ENCODE measurements at regions not wholly inside any gene's neighbourhood (a gene's known extent, or its start where the extent isn't known, plus 50 kb on each side); places are given as distances from the start of the nearest gene placed in this dataset.

DNA sequence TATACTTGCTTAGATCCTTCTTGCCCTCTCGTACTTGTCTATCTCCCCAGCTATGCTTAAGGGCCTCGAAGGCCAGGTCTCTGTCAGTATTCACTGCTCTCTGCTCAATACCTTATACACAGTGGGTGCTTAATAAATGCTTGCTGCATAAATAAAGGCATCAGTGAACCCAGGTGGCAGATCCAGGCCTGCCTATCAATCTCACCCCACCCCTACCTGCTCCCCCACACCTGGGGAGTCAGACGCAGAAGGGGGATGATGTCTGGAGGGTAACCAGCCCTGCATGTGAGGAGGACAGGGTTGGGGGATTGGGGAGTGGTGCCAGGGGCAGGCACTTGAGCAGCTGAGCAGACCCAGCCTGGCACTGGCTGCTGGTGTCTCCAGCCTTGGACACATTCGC is 430.6 kb downstream of the MN1 start:
- no peak for DNase-seq (ENCODE audit: low spot score)
- TF ChIP-seq, protein P1, sequence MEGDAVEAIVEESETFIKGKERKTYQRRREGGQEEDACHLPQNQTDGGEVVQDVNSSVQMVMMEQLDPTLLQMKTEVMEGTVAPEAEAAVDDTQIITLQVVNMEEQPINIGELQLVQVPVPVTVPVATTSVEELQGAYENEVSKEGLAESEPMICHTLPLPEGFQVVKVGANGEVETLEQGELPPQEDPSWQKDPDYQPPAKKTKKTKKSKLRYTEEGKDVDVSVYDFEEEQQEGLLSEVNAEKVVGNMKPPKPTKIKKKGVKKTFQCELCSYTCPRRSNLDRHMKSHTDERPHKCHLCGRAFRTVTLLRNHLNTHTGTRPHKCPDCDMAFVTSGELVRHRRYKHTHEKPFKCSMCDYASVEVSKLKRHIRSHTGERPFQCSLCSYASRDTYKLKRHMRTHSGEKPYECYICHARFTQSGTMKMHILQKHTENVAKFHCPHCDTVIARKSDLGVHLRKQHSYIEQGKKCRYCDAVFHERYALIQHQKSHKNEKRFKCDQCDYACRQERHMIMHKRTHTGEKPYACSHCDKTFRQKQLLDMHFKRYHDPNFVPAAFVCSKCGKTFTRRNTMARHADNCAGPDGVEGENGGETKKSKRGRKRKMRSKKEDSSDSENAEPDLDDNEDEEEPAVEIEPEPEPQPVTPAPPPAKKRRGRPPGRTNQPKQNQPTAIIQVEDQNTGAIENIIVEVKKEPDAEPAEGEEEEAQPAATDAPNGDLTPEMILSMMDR (conservative IDR thresholded peaks at IDR 0.05; ENCODE audit: low read depth), result no peak
- ChIA-PET POLR2A (ENCODE audit: low non-redundant PET) (no interaction called here), CTCF (no interaction called here)
- H3K27ac ChIP-seq, result no peak overlapping the region

DNA sequence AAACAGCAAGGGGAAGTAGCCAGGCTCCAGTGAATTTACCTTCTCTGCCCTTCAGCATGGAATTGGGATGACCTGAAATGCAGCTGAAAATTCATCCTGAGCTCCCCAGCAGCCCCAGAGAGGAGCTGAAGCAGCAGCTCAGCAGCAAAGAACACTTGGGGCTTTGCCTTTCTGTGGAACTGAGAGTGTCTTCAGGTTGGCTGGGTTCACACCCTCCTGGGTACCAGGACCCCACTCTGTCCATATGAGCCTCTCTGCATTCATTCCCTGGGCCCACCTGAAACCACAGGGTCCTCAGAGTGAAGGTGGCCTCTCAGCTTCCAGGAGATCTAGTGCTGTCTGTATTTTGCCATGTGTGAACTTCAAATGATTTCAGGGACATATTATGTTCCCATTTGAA is 429.2 kb downstream of the MN1 start:
- DNase-seq (ENCODE audit: low spot score), result no peak
- H3K27ac ChIP-seq, result no peak overlapping the region
- ChIA-PET CTCF (no interaction called here), POLR2A (ENCODE audit: low non-redundant PET) (no interaction called here)
- TF ChIP-seq, protein P1 (conservative IDR thresholded peaks at IDR 0.05; ENCODE audit: low read depth), result no peak

DNA sequence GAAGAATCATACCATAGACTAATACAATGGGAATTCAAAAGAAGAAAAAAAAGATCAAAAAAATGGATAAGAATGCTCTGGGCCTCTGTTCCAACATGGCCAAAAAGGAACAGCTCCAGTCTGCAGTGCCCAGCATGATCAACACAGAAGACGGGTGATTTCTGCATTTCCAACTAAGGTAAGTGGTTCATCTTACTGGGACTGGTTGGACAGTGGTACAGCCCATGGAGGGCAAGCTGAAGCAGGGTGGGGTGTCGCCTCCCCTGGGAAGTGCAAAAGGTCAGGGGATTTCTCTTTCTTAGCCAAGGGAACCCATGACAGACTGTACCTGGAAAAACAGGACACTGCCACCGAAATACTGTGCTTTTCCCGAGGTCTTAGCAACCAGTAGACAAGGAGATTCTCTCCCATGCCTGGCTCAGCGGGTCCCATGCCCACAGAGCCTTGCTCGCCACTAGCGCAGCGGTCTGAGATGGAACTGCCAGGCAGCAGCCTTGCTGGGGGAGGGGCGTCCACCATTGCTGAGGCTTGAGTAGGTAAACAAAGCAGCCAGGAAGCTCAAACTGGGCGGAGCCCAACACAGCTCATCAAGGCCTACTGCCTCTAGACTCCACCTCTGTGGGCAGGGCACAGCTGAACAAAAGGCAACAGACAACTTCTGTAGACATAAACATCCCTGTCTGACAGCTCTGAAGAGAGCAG is 428.4 kb downstream of the MN1 start:
- ChIA-PET POLR2A (ENCODE audit: low non-redundant PET) (no interaction called here), CTCF (no interaction called here)
- TF ChIP-seq, protein P1 (conservative IDR thresholded peaks at IDR 0.05; ENCODE audit: low read depth), result no peak
- H3K27ac ChIP-seq, result no peak overlapping the region
- DNase-seq (ENCODE audit: low spot score), result no peak

DNA sequence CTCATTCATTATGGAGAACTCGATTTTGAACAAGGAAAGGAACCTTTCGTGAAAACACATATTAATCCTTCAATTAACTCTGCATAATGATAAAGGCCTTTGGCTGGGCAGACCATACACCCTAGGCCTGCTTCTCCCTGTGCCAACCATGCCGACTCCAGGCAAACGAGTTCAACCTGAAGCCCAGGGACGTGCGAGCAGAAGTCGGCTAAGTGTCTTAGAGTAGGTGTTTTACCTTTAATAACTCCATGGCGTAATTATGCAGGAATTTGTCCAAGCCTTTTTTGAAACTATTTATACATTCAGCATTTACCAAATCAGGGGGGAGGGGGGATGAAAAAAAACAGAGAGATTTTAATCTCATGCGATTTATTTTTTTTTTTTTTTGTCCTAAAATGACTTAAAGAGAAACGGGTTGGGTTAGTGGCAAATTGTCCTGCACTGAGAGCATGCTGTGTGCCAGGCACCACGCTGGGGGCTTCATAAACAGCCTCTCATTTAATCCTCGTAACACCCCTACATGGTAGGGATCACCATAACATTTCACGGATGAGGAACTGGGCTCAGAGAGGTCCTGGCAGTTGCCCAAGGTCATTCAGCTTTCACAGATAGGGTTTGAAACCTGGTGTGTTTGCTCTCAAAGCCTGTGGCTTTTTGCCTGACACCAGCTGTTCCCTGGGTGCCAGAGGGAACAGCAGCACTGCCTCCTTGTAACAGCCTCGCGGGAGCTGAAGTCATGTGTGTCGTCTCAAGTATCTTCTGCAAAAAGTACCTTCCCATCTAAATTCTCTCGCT is 423.9 kb downstream of the MN1 start:
- TF ChIP-seq, protein P1 (conservative IDR thresholded peaks at IDR 0.05; ENCODE audit: low read depth), result no peak
- no peak overlapping the region for H3K27ac ChIP-seq
- POLR2A ChIA-PET (ENCODE audit: low non-redundant PET), result no interaction called here
- CTCF ChIA-PET, result no interaction called here
- DNase-seq (ENCODE audit: low spot score), result no peak

DNA sequence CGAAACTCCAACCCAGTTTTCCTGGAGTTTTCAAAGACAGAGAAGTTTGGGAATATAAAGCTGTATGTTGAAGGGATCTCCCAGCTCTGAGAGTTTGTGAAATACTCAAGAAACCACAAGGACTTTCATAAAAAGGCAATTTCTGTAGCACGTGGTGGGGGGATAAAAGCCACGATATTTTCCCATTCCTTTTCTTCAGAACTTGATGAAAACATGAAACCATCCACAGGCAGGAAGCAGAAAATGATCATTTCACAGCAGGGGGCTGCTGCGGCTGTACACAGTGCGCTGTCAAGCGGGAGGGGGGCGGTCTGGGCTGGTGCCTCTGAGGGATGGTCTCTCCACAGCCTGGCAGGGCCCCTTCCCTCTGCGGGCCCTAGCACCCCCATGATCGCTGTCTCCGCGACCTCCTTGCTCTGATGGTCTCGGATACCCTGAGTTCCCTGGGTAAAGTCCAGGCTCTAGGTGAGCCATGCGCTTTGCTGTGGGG is 423.2 kb downstream of the MN1 start:
- ChIA-PET POLR2A (ENCODE audit: low non-redundant PET) (no interaction called here), CTCF (no interaction called here)
- TF ChIP-seq, protein P1 (conservative IDR thresholded peaks at IDR 0.05; ENCODE audit: low read depth), result no peak
- no peak for DNase-seq (ENCODE audit: low spot score)
- H3K27ac ChIP-seq, result no peak overlapping the region

DNA sequence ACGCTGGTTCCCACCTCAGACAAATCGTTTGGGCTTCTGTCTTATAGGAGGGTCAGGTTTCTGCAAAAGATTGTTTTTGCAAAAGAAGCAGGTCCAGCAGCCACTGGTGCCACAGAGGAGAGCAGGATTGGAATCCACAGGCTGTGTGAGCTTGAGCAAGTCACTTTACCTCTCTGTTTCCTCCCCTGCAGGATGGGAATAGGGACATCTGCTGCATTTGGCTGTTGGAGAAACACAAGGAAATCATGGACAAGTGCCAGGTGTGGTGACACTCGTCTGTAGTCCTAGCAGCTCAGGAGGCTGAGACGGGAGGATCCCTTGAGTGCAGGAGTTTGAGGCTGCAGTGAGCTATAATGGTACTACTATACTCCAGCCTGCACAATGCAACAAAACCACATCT is 422.6 kb downstream of the MN1 start:
- POLR2A ChIA-PET (ENCODE audit: low non-redundant PET), result no interaction called here
- TF ChIP-seq, protein P1 (conservative IDR thresholded peaks at IDR 0.05; ENCODE audit: low read depth), result no peak
- CTCF ChIA-PET, result no interaction called here
- no peak overlapping the region for H3K27ac ChIP-seq
- DNase-seq (ENCODE audit: low spot score), result no peak
